ENCODE measurements at regions not wholly inside any gene's neighbourhood (a gene's known extent, or its start where the extent isn't known, plus 50 kb on each side); places are given as distances from the start of the nearest gene placed in this dataset.

GRCh38 chr3:81097889-81098288 is 663.6 kb downstream of the GBE1 start:
- Histone ChIP-seq H3K4me2 (no peak overlapping the region), H3K4me1 (no peaks in the 10 kb centered on the region), H3K27ac (no peak overlapping the region), H3K9me3 (no peaks in the 10 kb centered on the region), H3K4me3 (no peak overlapping the region)
- 25% methylated on average over 1 of the region's 1 CpG for WGBS (ENCODE audit: missing lambda C conversion rate)
- ATAC-seq = no peak
- FAIRE-seq = no peak
- TF ChIP-seq JUNB (IDR thresholded peaks at IDR 0.05) (no peak), RARB (CRISPR knock-in tag; IDR thresholded peaks at IDR 0.05) (no peak), HOXB13 (CRISPR knock-in tag; IDR thresholded peaks at IDR 0.05; ENCODE audit: low read depth) (no peak), HOXB5 (CRISPR knock-in tag; IDR thresholded peaks at IDR 0.05) (no peak), CTCF (IDR thresholded peaks at IDR 0.05) (no peak), HES2 (IDR thresholded peaks at IDR 0.05) (no peak), FOSL2 (IDR thresholded peaks at IDR 0.05) (no peak), FOSL2 (CRISPR knock-in tag; IDR thresholded peaks at IDR 0.05) (no peak)
- DNase-seq (ENCODE audit: low read depth in 1 of 2, low spot score in 1 of 2) = no peak
- CTCF ChIA-PET = no interaction called here
- POLR2A ChIA-PET = no interaction called here

GRCh38 chr3:81095956-81096355 is 665.5 kb downstream of the GBE1 start:
- H3K4me2 ChIP-seq = no peak overlapping the region
- CTCF ChIA-PET = interaction anchor here (0.6 kb wide), 1 partner anchor 18 kb away, joined by 4 read pairs; no protein-coding TSS in a partner anchor
- no peak for DNase-seq (ENCODE audit: low read depth in 1 of 2, low spot score in 1 of 2)
- no peak for TF ChIP-seq FOXS1 (CRISPR knock-in tag; IDR thresholded peaks at IDR 0.05)
- no peak for TF ChIP-seq CHD2 (IDR thresholded peaks at IDR 0.05; ENCODE audit: low read length, partially characterized antibody)
- TF ChIP-seq HEYL (CRISPR knock-in tag; IDR thresholded peaks at IDR 0.05) = no peak
- TF ChIP-seq POLR2AphosphoS2 (conservative IDR thresholded peaks at IDR 0.05; ENCODE audit: low read length) = no peak
- ATAC-seq = no peak
- H3K4me1 ChIP-seq = no peaks in the 10 kb centered on the region
- no peak overlapping the region for H3K4me3 ChIP-seq
- POLR2A ChIA-PET = no interaction called here
- FAIRE-seq = no peak
- WGBS (ENCODE audit: missing lambda C conversion rate) = 37% methylated on average over 5 of the region's 5 CpGs
- H3K9me3 ChIP-seq = no peaks in the 10 kb centered on the region
- no peak overlapping the region for H3K27ac ChIP-seq

GRCh38 chr3:81094986-81095385 is 666.5 kb downstream of the GBE1 start:
- TF ChIP-seq EHF (CRISPR knock-in tag; IDR thresholded peaks at IDR 0.05) (no peak), MAFK (IDR thresholded peaks at IDR 0.05; ENCODE audit: partially characterized antibody) (no peak), ZNF302 (CRISPR knock-in tag; IDR thresholded peaks at IDR 0.05) (no peak), HMGXB4 (CRISPR knock-in tag; IDR thresholded peaks at IDR 0.05; ENCODE audit: borderline replicate concordance) (no peak), CTCF (IDR thresholded peaks at IDR 0.05) (no peak), EP300 (IDR thresholded peaks at IDR 0.05) (no peak), ELK1 (IDR thresholded peaks at IDR 0.05; ENCODE audit: low read depth, low read length) (no peak), HES2 (IDR thresholded peaks at IDR 0.05) (no peak), RAD21 (conservative IDR thresholded peaks at IDR 0.05 in 1 of 2, IDR thresholded peaks at IDR 0.05 in 1 of 2) (no peak), HEYL (CRISPR knock-in tag; IDR thresholded peaks at IDR 0.05) (no peak), E2F6 (IDR thresholded peaks at IDR 0.05; ENCODE audit: borderline replicate concordance, low read depth) (no peak), CEBPB (IDR thresholded peaks at IDR 0.05) (no peak), ZC3H11A (IDR thresholded peaks at IDR 0.05) (no peak)
- ATAC-seq (no peak), FAIRE-seq (no peak), DNase-seq (ENCODE audit: low read depth in 1 of 2, low spot score in 1 of 2) (no peak)
- ChIA-PET CTCF (no interaction called here), POLR2A (no interaction called here)
- Histone ChIP-seq H3K4me3 (no peak overlapping the region), H3K4me2 (no peak overlapping the region), H3K4me1 (no peaks in the 10 kb centered on the region), H3K9me3 (no peaks in the 10 kb centered on the region), H3K27ac (no peak overlapping the region)
- 15% methylated on average over 7 of the region's 7 CpGs for WGBS (ENCODE audit: missing lambda C conversion rate)

All from A549 (cell line).